ENCODE measurements at regions not wholly inside any gene's neighbourhood (a gene's known extent, or its start where the extent isn't known, plus 50 kb on each side); places are given as distances from the start of the nearest gene placed in this dataset.

- TF ChIP-seq POLR2A (IDR thresholded peaks at IDR 0.05) (no peak), CTCF (IDR thresholded peaks at IDR 0.05) (no peak)
Observed at GRCh38 chr2:138124521-138124920, 160.2 kb downstream of the HNMT start.

Measured in lower leg skin (tissue), 3 donors.